ENCODE measurements at regions not wholly inside any gene's neighbourhood (a gene's known extent, or its start where the extent isn't known, plus 50 kb on each side); places are given as distances from the start of the nearest gene placed in this dataset.
"Not testable (repeated sequence)": the region's sequence is repeated elsewhere in the genome, so short reads cannot be mapped to it uniquely, and the experiment has no call there.

DNA sequence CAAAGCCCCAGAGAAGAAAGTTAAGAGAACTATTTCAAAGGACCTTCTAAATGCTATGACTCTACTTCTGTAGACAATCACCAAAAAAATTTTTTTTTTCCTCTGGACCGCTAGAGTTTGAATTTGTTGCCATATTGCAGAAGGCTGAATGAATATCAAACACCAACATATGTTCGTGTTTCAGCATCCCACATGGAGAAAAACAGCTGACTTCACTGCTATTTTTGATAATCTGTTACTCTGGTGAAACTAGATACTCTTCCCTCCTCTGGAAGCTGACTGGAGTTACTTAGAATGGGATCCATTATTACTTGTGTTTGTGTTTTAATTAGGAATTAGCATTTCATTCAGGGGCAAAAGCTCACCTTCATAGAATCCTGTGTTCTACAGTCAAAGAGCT lies 447.0 kb downstream of the AASDHPPT start (continued):
- TF ChIP-seq, protein P1, sequence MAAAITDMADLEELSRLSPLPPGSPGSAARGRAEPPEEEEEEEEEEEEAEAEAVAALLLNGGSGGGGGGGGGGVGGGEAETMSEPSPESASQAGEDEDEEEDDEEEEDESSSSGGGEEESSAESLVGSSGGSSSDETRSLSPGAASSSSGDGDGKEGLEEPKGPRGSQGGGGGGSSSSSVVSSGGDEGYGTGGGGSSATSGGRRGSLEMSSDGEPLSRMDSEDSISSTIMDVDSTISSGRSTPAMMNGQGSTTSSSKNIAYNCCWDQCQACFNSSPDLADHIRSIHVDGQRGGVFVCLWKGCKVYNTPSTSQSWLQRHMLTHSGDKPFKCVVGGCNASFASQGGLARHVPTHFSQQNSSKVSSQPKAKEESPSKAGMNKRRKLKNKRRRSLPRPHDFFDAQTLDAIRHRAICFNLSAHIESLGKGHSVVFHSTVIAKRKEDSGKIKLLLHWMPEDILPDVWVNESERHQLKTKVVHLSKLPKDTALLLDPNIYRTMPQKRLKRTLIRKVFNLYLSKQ (tag by site-specific recombination; IDR thresholded peaks at IDR 0.05; ENCODE audit: borderline replicate concordance): no peak
- TF ChIP-seq ZNF184 (tag by site-specific recombination; IDR thresholded peaks at IDR 0.05) (no peak), GLIS1 (tag by site-specific recombination; IDR thresholded peaks at IDR 0.05) (no peak), ZNF292 (tag by site-specific recombination; IDR thresholded peaks at IDR 0.05; ENCODE audit: borderline replicate concordance, low read depth) (no peak), ZNF274 (IDR thresholded peaks at IDR 0.05; ENCODE audit: low read length) (no peak), ZNF274 (tag by site-specific recombination; IDR thresholded peaks at IDR 0.05; ENCODE audit: borderline replicate concordance) (no peak), ZNF658 (tag by site-specific recombination; IDR thresholded peaks at IDR 0.05) (no peak), ZFP3 (tag by site-specific recombination; IDR thresholded peaks at IDR 0.05; ENCODE audit: low read depth) (no peak)
- TF ChIP-seq, protein P2, sequence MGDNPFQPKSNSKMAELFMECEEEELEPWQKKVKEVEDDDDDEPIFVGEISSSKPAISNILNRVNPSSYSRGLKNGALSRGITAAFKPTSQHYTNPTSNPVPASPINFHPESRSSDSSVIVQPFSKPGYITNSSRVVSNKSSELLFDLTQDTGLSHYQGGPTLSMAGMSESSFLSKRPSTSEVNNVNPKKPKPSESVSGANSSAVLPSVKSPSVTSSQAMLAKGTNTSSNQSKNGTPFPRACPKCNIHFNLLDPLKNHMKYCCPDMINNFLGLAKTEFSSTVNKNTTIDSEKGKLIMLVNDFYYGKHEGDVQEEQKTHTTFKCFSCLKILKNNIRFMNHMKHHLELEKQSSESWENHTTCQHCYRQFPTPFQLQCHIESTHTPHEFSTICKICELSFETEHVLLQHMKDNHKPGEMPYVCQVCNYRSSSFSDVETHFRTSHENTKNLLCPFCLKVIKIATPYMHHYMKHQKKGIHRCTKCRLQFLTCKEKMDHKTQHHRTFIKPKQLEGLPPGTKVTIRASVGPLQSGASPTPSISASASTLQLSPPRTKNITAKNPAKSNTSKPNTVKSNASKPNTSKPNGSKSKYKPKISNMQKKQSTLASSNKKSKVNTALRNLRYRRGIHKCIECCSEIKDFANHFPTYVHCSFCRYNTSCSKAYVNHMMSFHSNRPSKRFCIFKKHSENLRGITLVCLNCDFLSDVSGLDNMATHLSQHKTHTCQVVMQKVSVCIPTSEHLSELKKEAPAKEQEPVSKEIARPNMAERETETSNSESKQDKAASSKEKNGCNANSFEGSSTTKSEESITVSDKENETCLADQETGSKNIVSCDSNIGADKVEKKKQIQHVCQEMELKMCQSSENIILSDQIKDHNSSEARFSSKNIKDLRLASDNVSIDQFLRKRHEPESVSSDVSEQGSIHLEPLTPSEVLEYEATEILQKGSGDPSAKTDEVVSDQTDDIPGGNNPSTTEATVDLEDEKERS (tag by site-specific recombination; IDR thresholded peaks at IDR 0.05): no peak

DNA sequence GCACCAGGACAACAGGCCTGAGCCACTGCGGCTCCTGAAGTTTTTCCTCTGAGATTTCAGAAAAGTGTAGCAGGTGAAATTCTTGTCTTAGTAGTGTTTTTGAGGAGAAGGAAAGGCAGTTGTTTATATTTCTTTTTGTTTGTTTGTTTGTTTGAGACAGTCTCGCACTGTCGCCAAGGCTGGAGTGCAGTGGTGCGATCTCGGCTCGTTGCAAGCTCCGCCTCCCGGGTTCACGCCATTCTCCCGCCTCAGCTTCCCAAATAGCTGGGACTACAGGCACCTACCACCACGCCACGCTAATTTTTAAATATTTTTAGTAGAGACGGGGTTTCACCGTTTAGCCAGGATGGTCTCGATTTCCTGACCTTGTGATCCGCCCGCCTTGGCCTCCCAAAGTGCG lies 454.2 kb downstream of the AASDHPPT start:
- H3K27ac ChIP-seq (ENCODE audit: extremely low read depth, low read depth, low read length); H3K4me1 ChIP-seq (ENCODE audit: control insufficient read depth, insufficient read depth, low read length); H3K4me3 ChIP-seq (ENCODE audit: low read depth, low read length); CTCF ChIA-PET; POLR2A ChIA-PET; H3K9me3 ChIP-seq (ENCODE audit: control insufficient read depth, insufficient read depth, low read depth, low read length); H3K36me3 ChIP-seq (ENCODE audit: control insufficient read depth in 2 of 2, insufficient read depth in 1 of 2, low read length in 2 of 2): not testable (repeated sequence)

DNA sequence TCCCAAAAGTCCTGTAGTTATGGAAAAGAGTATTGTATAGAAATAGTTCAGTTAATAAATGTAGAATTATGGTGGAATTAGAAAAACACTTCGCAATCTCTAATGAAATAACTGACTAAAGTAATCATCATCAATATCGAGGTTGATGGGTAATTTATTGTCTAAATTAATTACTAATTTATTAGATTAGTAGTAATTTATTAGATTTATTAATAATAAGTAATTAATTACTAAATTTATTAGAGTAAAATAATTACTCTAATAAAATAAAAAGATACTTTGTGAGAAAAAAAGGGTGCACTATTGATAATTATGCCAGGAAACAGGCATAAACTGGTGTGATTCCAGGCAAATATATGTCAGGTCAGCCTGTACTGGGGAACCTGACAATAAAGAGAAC lies 455.6 kb downstream of the AASDHPPT start:
- H3K36me3 ChIP-seq (ENCODE audit: control insufficient read depth in 2 of 2, insufficient read depth in 1 of 2, low read length in 2 of 2): no peaks in the 10 kb centered on the region
- no peaks in the 10 kb centered on the region for H3K9me3 ChIP-seq (ENCODE audit: control insufficient read depth, insufficient read depth, low read depth, low read length)
- POLR2A ChIA-PET: no interaction called here
- CTCF ChIA-PET: no interaction called here
- H3K27ac ChIP-seq (ENCODE audit: extremely low read depth, low read depth, low read length): no peak overlapping the region
- no peak overlapping the region for H3K4me3 ChIP-seq (ENCODE audit: low read depth, low read length)
- no peaks in the 10 kb centered on the region for H3K4me1 ChIP-seq (ENCODE audit: control insufficient read depth, insufficient read depth, low read length)
- TF ChIP-seq FEZF1 (tag by site-specific recombination; IDR thresholded peaks at IDR 0.05) (no peak), EGR2 (tag by site-specific recombination; IDR thresholded peaks at IDR 0.05; ENCODE audit: low read depth) (no peak), ZNF140 (tag by site-specific recombination; IDR thresholded peaks at IDR 0.05) (no peak), ZNF596 (tag by site-specific recombination; IDR thresholded peaks at IDR 0.05) (no peak), ZNF266 (tag by site-specific recombination; IDR thresholded peaks at IDR 0.05; ENCODE audit: low read depth) (no peak), ZNF768 (tag by site-specific recombination; IDR thresholded peaks at IDR 0.05) (no peak), TRIM28 (IDR thresholded peaks at IDR 0.05; ENCODE audit: borderline replicate concordance, low read length) (no peak), GFI1B (tag by site-specific recombination; IDR thresholded peaks at IDR 0.05) (no peak), ZNF292 (tag by site-specific recombination; IDR thresholded peaks at IDR 0.05; ENCODE audit: borderline replicate concordance, low read depth) (no peak), ZBTB8A (tag by site-specific recombination; IDR thresholded peaks at IDR 0.05) (no peak), ZNF791 (tag by site-specific recombination; IDR thresholded peaks at IDR 0.05) (no peak), ZBTB48 (tag by site-specific recombination; IDR thresholded peaks at IDR 0.05) (no peak)
- TF ChIP-seq, protein P3, sequence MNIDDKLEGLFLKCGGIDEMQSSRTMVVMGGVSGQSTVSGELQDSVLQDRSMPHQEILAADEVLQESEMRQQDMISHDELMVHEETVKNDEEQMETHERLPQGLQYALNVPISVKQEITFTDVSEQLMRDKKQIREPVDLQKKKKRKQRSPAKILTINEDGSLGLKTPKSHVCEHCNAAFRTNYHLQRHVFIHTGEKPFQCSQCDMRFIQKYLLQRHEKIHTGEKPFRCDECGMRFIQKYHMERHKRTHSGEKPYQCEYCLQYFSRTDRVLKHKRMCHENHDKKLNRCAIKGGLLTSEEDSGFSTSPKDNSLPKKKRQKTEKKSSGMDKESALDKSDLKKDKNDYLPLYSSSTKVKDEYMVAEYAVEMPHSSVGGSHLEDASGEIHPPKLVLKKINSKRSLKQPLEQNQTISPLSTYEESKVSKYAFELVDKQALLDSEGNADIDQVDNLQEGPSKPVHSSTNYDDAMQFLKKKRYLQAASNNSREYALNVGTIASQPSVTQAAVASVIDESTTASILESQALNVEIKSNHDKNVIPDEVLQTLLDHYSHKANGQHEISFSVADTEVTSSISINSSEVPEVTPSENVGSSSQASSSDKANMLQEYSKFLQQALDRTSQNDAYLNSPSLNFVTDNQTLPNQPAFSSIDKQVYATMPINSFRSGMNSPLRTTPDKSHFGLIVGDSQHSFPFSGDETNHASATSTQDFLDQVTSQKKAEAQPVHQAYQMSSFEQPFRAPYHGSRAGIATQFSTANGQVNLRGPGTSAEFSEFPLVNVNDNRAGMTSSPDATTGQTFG (tag by site-specific recombination; IDR thresholded peaks at IDR 0.05; ENCODE audit: borderline replicate concordance): no peak
- TF ChIP-seq, protein P1 (tag by site-specific recombination; IDR thresholded peaks at IDR 0.05; ENCODE audit: borderline replicate concordance): no peak
- TF ChIP-seq, protein P4, sequence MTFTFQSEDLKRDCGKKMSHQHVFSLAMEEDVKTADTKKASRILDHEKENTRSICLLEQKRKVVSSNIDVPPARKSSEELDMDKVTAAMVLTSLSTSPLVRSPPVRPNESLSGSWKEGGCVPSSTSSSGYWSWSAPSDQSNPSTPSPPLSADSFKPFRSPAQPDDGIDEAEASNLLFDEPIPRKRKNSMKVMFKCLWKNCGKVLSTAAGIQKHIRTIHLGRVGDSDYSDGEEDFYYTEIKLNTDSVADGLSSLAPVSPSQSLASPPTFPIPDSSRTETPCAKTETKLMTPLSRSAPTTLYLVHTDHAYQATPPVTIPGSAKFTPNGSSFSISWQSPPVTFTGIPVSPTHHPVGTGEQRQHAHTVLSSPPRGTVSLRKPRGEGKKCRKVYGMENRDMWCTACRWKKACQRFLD (tag by site-specific recombination; IDR thresholded peaks at IDR 0.05): no peak
- TF ChIP-seq, protein P5, sequence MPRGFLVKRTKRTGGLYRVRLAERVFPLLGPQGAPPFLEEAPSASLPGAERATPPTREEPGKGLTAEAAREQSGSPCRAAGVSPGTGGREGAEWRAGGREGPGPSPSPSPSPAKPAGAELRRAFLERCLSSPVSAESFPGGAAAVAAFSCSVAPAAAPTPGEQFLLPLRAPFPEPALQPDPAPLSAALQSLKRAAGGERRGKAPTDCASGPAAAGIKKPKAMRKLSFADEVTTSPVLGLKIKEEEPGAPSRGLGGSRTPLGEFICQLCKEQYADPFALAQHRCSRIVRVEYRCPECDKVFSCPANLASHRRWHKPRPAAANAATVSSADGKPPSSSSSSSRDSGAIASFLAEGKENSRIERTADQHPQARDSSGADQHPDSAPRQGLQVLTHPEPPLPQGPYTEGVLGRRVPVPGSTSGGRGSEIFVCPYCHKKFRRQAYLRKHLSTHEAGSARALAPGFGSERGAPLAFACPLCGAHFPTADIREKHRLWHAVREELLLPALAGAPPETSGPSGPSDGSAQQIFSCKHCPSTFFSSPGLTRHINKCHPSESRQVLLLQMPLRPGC (tag by site-specific recombination; IDR thresholded peaks at IDR 0.05): no peak

Measured in HEK293 (cell line).